A549 (cell line): ENCODE measurements at regions not wholly inside any gene's neighbourhood (a gene's known extent, or its start where the extent isn't known, plus 50 kb on each side); places are given as distances from the start of the nearest gene placed in this dataset.
A peak's percentile ranks its signal among the peaks of the same experiment; 100 is the strongest.

Source experiments
- ATAC-seq, 2 experiments: fragments of 200-7000 bp in 1 of 2; fragments of >200 bp in 1 of 2; cut with Nextera tagmentation in 1 of 2; cut with Tn5 transposase in 1 of 2; 3 replicates each; pipeline versions ENCODE4 v1.8.0 to v1.9.1; 2018 to 2020; ENCODE audit warnings: mild to moderate bottlenecking in 1 of 2, moderate library complexity in 1 of 2
- CTCF ChIA-PET: fragments of 300-600 bp; sonication (Branson Sonifier 250); formaldehyde crosslinking; extraction: SDS; loops from one replicate; lab custom pipeline; 2021; ENCODE audit warnings: antibody characterized with exemption, inconsistent platforms; lab: Yijun Ruan, JAX
- POLR2A ChIA-PET: fragments of 350-600 bp; formaldehyde crosslinking; extraction: SDS; loops from one replicate; lab custom pipeline; 2021; ENCODE audit warnings: antibody characterized with exemption, inconsistent platforms; lab: Yijun Ruan, JAX
- DNase-seq, 2 experiments: peaks; one replicate each; pipeline versions ENCODE4 v3.0.0 to v3.0.0-alpha.2; 2011 to 2016; ENCODE audit warnings: low read depth in 1 of 2, low spot score in 1 of 2
- FAIRE-seq: peaks from 2 replicates; lab custom pipeline; 2011; peaks lifted over from hg19 to GRCh38; lab: Jason Lieb, UNC
- H3K27ac ChIP-seq, 2 experiments: fragments of >200 bp; sonication (Bioruptor Twin); formaldehyde crosslinking; 3 replicates each; pipeline ENCODE4 v1.5.1; 2016 to 2017
- H3K4me1 ChIP-seq: fragments of >200 bp; sonication (Bioruptor Twin); formaldehyde crosslinking; 3 replicates; pipeline ENCODE4 v1.6.1; 2016
- H3K4me2 ChIP-seq: fragments of >200 bp; sonication (Bioruptor Twin); formaldehyde crosslinking; 3 replicates; pipeline ENCODE4 v1.6.1; 2016
- H3K4me3 ChIP-seq: fragments of >200 bp; sonication (Bioruptor Twin); formaldehyde crosslinking; 3 replicates; pipeline ENCODE4 v1.5.1; 2016
- H3K9me3 ChIP-seq: fragments of >200 bp; sonication (Bioruptor Twin); formaldehyde crosslinking; 3 replicates; pipeline ENCODE4 v1.6.1; 2016
- BHLHE40 ChIP-seq: IDR thresholded peaks from 2 replicates; pipeline ENCODE4 v1.6.1; 2012; ENCODE audit warnings: low read depth, low read length, inconsistent platforms
- CHD4 ChIP-seq: fragments of 200-600 bp; sonication (generic); IDR thresholded peaks from 2 replicates; pipeline ENCODE4 v1.6.1; 2016; ENCODE audit warnings: antibody characterized with exemption, mild to moderate bottlenecking, borderline replicate concordance
- EHF ChIP-seq: fragments of 250-450 bp; sonication (Bioruptor Pico); IDR thresholded peaks from 2 replicates; pipeline ENCODE4 v1.5.0; 2020; ENCODE audit warnings: mild to moderate bottlenecking
- FOXS1 ChIP-seq: fragments of 250-450 bp; sonication (Bioruptor Pico); IDR thresholded peaks from 2 replicates; pipeline ENCODE4 v1.5.0; 2020; ENCODE audit warnings: mild to moderate bottlenecking, moderate library complexity
- GATA3 ChIP-seq: IDR thresholded peaks from 2 replicates; pipeline ENCODE4 v1.6.1; 2012; ENCODE audit warnings: borderline replicate concordance
- HDAC2 ChIP-seq: fragments of 200-600 bp; sonication (generic); IDR thresholded peaks from 2 replicates; pipeline ENCODE4 v1.6.1; 2016
- HEYL ChIP-seq: fragments of 250-450 bp; sonication (Bioruptor Pico); IDR thresholded peaks from 2 replicates; pipeline ENCODE4 v1.8.0; 2021; ENCODE audit warnings: mild to moderate bottlenecking, moderate library complexity
- HOXB13 ChIP-seq: fragments of 250-450 bp; sonication (Bioruptor Pico); IDR thresholded peaks from 2 replicates; pipeline ENCODE4 v1.5.0; 2020; ENCODE audit warnings: low read depth, mild to moderate bottlenecking, moderate library complexity
- HOXB5 ChIP-seq: fragments of 250-450 bp; sonication (Bioruptor Pico); IDR thresholded peaks from 2 replicates; pipeline ENCODE4 v1.5.0; 2020; ENCODE audit warnings: mild to moderate bottlenecking, moderate library complexity
- JUNB ChIP-seq: fragments of >200 bp; sonication (Bioruptor Twin); formaldehyde crosslinking; IDR thresholded peaks from 2 replicates; pipeline ENCODE4 v1.6.1; 2016
- KDM1A ChIP-seq: fragments of 200-600 bp; sonication (generic); IDR thresholded peaks from 2 replicates; pipeline ENCODE4 v1.6.1; 2016; ENCODE audit warnings: low read depth, mild to moderate bottlenecking
- MAZ ChIP-seq: fragments of 150-350 bp; IDR thresholded peaks from 2 replicates; pipeline ENCODE4 v1.6.1; 2014; ENCODE audit warnings: antibody characterized with exemption, low read depth, low read length, borderline replicate concordance
- NFE2L2 ChIP-seq: fragments of 150-350 bp; conservative IDR thresholded peaks from 2 replicates; pipeline ENCODE4 v1.6.1; 2014; ENCODE audit warnings: low read length
- POLR2AphosphoS2 ChIP-seq: conservative IDR thresholded peaks from 2 replicates; pipeline ENCODE4 v1.6.1; 2012; ENCODE audit warnings: low read length, improper control_type of control experiment, inconsistent platforms
- RNF2 ChIP-seq: fragments of 200-600 bp; sonication (generic); IDR thresholded peaks from 2 replicates; pipeline ENCODE4 v1.6.1; 2016; ENCODE audit warnings: low read depth, mild to moderate bottlenecking, antibody characterized with exemption, moderate library complexity, borderline replicate concordance
- TP53 ChIP-seq: fragments of 250-450 bp; sonication (Bioruptor Pico); IDR thresholded peaks from 2 replicates; pipeline ENCODE4 v1.5.0; 2021; ENCODE audit warnings: mild to moderate bottlenecking, moderate library complexity
- ZNF302 ChIP-seq: fragments of 250-450 bp; sonication (Bioruptor Pico); IDR thresholded peaks from 2 replicates; pipeline ENCODE4 v1.9.0; 2021; ENCODE audit warnings: inconsistent platforms, mild to moderate bottlenecking, moderate library complexity
- ZSCAN20 ChIP-seq: fragments of 250-450 bp; sonication (Bioruptor Pico); IDR thresholded peaks from 2 replicates; pipeline ENCODE4 v1.8.0; 2022; ENCODE audit warnings: mild to moderate bottlenecking, moderate library complexity
- WGBS: methylation state at CpG from one replicate; pipeline ENCODE4 v1.1.6; 2017; ENCODE audit errors: missing lambda C conversion rate; 5-methylcytosine and 5-hydroxymethylcytosine counted together
- TF ChIP-seq, protein P1 (sequence below): fragments of >200 bp; sonication (Bioruptor Twin); formaldehyde crosslinking; IDR thresholded peaks from 3 replicates; pipeline ENCODE4 v1.6.1; 2016
- TF ChIP-seq, protein P2 (sequence below): fragments of 250-450 bp; sonication (Bioruptor Pico); IDR thresholded peaks from 2 replicates; pipeline ENCODE4 v1.5.0; 2020; ENCODE audit warnings: low read depth, mild to moderate bottlenecking, moderate library complexity
- TF ChIP-seq, protein P3 (sequence below): IDR thresholded peaks from 2 replicates; pipeline ENCODE4 v1.6.1; 2012

DNA sequence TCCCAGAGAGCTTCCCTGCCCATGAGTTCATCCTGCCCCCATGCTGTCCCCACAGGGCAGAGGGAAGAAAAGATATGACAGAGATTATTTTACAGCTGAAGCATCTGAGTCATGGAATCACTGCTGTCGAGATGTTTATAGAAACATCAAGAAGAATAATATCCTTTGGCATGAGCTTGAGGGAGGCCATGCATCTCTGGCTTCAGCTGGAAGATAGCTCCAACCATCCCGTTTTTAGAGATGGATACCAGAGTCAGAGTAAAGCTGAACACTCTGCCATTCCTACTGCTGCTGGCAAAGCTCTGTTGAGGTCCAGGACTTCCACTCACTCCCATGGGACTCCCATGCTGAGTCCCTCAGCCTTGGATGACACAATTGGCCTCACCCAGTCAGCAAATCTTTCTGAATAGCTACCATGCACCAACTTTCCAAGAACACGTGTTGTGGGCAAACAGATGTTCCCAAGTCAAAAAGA lies 167.8 kb downstream of the TTC32 start:
- no peak for DNase-seq
- TF ChIP-seq CHD4 (no peak), JUNB (no peak), ZSCAN20 (CRISPR knock-in tag) (no peak), KDM1A (no peak), HDAC2 (no peak), HOXB5 (CRISPR knock-in tag) (no peak), HOXB13 (CRISPR knock-in tag) (no peak), GATA3 (no peak)
- FAIRE-seq = no peak
- ChIA-PET CTCF (interaction anchor here (0.8 to 1.9 kb wide), 3 partner anchors 11 to 67 kb away, joined by 3 to 11 read pairs (median 4); no protein-coding TSS in a partner anchor), POLR2A (no interaction called here)
- no peak overlapping the region for H3K4me3 ChIP-seq
- H3K4me2 ChIP-seq = no peak overlapping the region
- H3K9me3 ChIP-seq = no peaks in the 10 kb centered on the region
- no peak overlapping the region for H3K27ac ChIP-seq
- ATAC-seq = peak in 1 of 2 experiments; percentile 29; a peak in 1 of 6 replicates
- peaks cover 7% of the 10 kb centered on the region; the same call in 1 of the 3 replicates for H3K4me1 ChIP-seq
- 45% methylated on average over 3 of the region's 3 CpGs for WGBS

DNA sequence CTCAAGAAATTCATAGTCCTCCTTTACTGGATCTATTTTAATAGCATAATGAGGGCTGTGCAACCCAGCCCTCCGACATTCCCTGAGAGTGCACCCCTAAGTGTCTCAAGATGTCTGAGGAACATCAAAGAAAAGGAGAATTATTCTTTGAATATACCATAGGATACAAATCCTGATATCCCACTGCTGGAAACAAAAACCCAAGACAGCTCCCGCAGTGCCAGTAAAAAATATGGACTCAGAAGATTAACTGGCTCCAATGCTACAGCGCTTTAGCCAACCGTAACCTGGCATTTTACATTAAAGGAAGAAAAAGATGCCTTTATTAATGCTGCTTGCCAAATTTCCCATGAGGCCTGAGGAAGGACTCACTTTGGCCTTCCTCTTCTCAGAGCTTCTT lies 168.4 kb downstream of the TTC32 start:
- DNase-seq (no peak), FAIRE-seq (no peak), ATAC-seq (no peak)
- Histone ChIP-seq H3K9me3 (no peaks in the 10 kb centered on the region), H3K4me2 (no peak overlapping the region), H3K4me3 (no peak overlapping the region), H3K27ac (no peak overlapping the region), H3K4me1 (peaks cover 7% of the 10 kb centered on the region; the same call in 1 of the 3 replicates)
- no peak for TF ChIP-seq JUNB
- TF ChIP-seq, protein P1, sequence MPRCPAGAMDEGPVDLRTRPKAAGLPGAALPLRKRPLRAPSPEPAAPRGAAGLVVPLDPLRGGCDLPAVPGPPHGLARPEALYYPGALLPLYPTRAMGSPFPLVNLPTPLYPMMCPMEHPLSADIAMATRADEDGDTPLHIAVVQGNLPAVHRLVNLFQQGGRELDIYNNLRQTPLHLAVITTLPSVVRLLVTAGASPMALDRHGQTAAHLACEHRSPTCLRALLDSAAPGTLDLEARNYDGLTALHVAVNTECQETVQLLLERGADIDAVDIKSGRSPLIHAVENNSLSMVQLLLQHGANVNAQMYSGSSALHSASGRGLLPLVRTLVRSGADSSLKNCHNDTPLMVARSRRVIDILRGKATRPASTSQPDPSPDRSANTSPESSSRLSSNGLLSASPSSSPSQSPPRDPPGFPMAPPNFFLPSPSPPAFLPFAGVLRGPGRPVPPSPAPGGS = no peak
- no peak for TF ChIP-seq RNF2
- TF ChIP-seq FOXS1 (CRISPR knock-in tag) = no peak
- TF ChIP-seq, protein P2, sequence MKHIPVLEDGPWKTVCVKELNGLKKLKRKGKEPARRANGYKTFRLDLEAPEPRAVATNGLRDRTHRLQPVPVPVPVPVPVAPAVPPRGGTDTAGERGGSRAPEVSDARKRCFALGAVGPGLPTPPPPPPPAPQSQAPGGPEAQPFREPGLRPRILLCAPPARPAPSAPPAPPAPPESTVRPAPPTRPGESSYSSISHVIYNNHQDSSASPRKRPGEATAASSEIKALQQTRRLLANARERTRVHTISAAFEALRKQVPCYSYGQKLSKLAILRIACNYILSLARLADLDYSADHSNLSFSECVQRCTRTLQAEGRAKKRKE (CRISPR knock-in tag) = no peak
- ChIA-PET POLR2A (no interaction called here), CTCF (interaction anchor here (0.8 to 1.9 kb wide), 3 partner anchors 12 to 68 kb away, joined by 3 to 11 read pairs (median 4); no protein-coding TSS in a partner anchor)
- WGBS = 90% methylated on average over 4 of the region's 4 CpGs

DNA sequence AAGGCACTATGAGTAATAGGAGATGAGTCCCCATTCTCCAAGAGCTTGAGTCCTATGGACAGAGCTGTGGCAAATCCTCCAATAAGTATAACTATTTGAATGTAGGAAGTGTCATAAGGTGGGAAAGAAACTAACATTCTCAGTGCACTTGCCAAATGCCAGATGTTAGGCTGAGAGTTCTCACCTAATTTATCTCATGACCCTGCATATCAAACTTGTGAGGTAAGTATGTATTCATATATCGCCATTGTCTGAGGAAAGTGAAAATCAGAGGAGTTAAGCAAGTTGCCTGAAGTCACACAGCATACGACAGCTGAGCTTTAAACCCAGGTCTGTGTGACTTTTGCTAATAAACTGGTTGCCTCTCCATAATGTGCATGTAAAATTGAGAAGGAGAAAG lies 169.5 kb downstream of the TTC32 start:
- Histone ChIP-seq H3K9me3 (no peaks in the 10 kb centered on the region), H3K4me3 (no peak overlapping the region), H3K4me1 (peaks cover 7% of the 10 kb centered on the region; the same call in 1 of the 3 replicates), H3K4me2 (no peak overlapping the region), H3K27ac (no peak overlapping the region)
- WGBS = 88% methylated on average over 2 of the region's 2 CpGs
- ChIA-PET CTCF (interaction anchor here (0.6 kb wide), 1 partner anchor 63 kb away, joined by 3 read pairs; no protein-coding TSS in a partner anchor), POLR2A (no interaction called here)
- TF ChIP-seq MAZ (no peak), RNF2 (no peak), EHF (CRISPR knock-in tag) (no peak), HEYL (CRISPR knock-in tag) (no peak), KDM1A (no peak), TP53 (no peak), ZNF302 (no peak), BHLHE40 (no peak), POLR2AphosphoS2 (no peak), ZSCAN20 (CRISPR knock-in tag) (no peak), HDAC2 (no peak), NFE2L2 (no peak)
- TF ChIP-seq, protein P3, sequence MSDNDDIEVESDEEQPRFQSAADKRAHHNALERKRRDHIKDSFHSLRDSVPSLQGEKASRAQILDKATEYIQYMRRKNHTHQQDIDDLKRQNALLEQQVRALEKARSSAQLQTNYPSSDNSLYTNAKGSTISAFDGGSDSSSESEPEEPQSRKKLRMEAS = no peak
- TF ChIP-seq, protein P1 = no peak
- FAIRE-seq (peak; percentile 63), ATAC-seq (no peak), DNase-seq (no peak)
